ENCODE measurements at regions not wholly inside any gene's neighbourhood (a gene's known extent, or its start where the extent isn't known, plus 50 kb on each side); places are given as distances from the start of the nearest gene placed in this dataset.

- TF ChIP-seq CTCF (IDR thresholded peaks at IDR 0.05; ENCODE audit: low read depth, low read length, missing input control) (no peak), RAD21 (IDR thresholded peaks at IDR 0.05) (no peak), GABPA (IDR thresholded peaks at IDR 0.05 in 1 of 2, conservative IDR thresholded peaks at IDR 0.05 in 1 of 2) (no peak), EGR1 (IDR thresholded peaks at IDR 0.05; ENCODE audit: low read depth in 2 of 2) (no peak), YY1 (IDR thresholded peaks at IDR 0.05) (no peak)
Measured at GRCh38 chr13:31476266-31476665, 263.1 kb upstream of the RXFP2 start.
